Esophagus muscularis mucosa (tissue), 4 donors: ENCODE measurements at regions not wholly inside any gene's neighbourhood (a gene's known extent, or its start where the extent isn't known, plus 50 kb on each side); places are given as distances from the start of the nearest gene placed in this dataset.

Source experiments
- DNase-seq: peaks from one replicate; pipeline ENCODE4 v3.0.0-alpha.2; 2017; ENCODE audit errors: extremely low spot score
- H3K27ac ChIP-seq, 4 donors: fragments of 200-600 bp; sonication (generic); replicated peaks in 1 of 4; 1 replicate in 3 of 4; 2 replicates in 1 of 4; pipeline ENCODE4 v1.5.1; 2016 to 2019; ENCODE audit warnings: mild to moderate bottlenecking in 1 of 4
- H3K27me3 ChIP-seq, 4 donors: fragments of 200-600 bp; sonication (generic); one replicate each; pipeline versions ENCODE4 v1.5.1 to v1.6.0; 2016 to 2019
- H3K36me3 ChIP-seq, 4 donors: fragments of 200-600 bp; sonication (generic); one replicate each; pipeline ENCODE4 v1.5.1; 2016 to 2019
- H3K4me1 ChIP-seq, 4 donors: fragments of 200-600 bp; sonication (generic); one replicate each; pipeline ENCODE4 v1.5.1; 2016 to 2019
- H3K4me3 ChIP-seq, 4 donors: fragments of 200-600 bp; sonication (generic); 1 replicate in 2 of 4; 2 replicates in 2 of 4; pipeline ENCODE4 v1.5.1; 2016 to 2019; ENCODE audit warnings: mild to moderate bottlenecking in 4 of 4, moderate library complexity in 1 of 4
- H3K9me3 ChIP-seq, 4 donors: fragments of 200-600 bp; sonication (generic); 1 replicate in 3 of 4; 2 replicates in 1 of 4; pipeline ENCODE4 v1.5.1; 2016 to 2019
- EP300 ChIP-seq: sonication (generic); formaldehyde crosslinking; IDR thresholded peaks from one replicate; pipeline ENCODE4 v1.6.1; 2017; ENCODE audit warnings: antibody characterized with exemption
- POLR2A ChIP-seq: fragments of 450-650 bp; IDR thresholded peaks from one replicate; pipeline ENCODE4 v1.6.1; 2017; ENCODE audit warnings: antibody characterized with exemption, moderate library complexity, mild to moderate bottlenecking, low read depth
- POLR2AphosphoS5 ChIP-seq, 2 donors: sonication (generic); formaldehyde crosslinking; IDR thresholded peaks; one replicate each; pipeline ENCODE4 v1.6.1; 2017; ENCODE audit warnings: antibody characterized with exemption in 2 of 2
- WGBS: methylation state at CpG from one replicate; pipeline ENCODE4 v1.1.5; 2018; 5-methylcytosine and 5-hydroxymethylcytosine counted together
- intact Hi-C: fragments of 100-400 bp; cut with DNase I; formaldehyde crosslinking; loops from one replicate; pipeline ENCODE4 v1.15.1; 2023
- TF ChIP-seq, protein P1 (sequence below), 3 experiments: fragments of 200-600 bp in 2 of 3; fragments of 450-650 bp in 1 of 3; sonication (generic) in 2 of 3; IDR thresholded peaks; one replicate each; pipeline ENCODE4 v1.5.1; 2017 to 2019; ENCODE audit warnings: antibody characterized with exemption in 3 of 3, mild to moderate bottlenecking in 2 of 3, moderate library complexity in 1 of 3

DNA sequence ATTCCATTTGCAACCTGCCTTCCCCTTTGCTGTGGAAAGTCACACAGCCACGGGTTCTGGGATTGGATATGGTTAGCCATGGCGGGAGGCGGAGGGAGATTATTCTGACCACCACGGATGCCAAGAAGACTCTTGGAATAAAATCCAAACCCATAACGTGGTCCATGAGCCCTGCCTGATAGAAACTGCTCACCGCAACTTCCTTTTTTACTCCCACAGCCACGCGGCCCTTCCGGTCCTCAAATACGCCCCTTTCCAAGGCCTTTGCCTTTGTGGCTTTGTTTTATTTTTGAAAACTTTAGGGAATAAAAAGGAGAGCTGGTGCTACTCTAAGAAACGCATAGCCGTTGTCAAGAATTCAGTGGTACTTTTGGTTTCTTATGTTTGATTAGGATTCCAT is 602.5 kb upstream of the CDH4 start:
- no peak for DNase-seq
- Histone ChIP-seq H3K4me1 (peaks cover 0 to 16% (median 13%) of the 10 kb centered on the region in 4 donors), H3K4me3 (no peak overlapping the region), H3K9me3 (peaks cover 0 to 4% (median 0%) of the 10 kb centered on the region in 4 donors), H3K27ac (no peak overlapping the region), H3K36me3 (no peaks in the 10 kb centered on the region), H3K27me3 (peaks cover 0 to 3% (median 0%) of the 10 kb centered on the region in 4 donors)
- WGBS = 87% methylated on average over 12 of the region's 12 CpGs
- TF ChIP-seq POLR2A = no peak
- no peak for TF ChIP-seq EP300
- TF ChIP-seq, protein P1, sequence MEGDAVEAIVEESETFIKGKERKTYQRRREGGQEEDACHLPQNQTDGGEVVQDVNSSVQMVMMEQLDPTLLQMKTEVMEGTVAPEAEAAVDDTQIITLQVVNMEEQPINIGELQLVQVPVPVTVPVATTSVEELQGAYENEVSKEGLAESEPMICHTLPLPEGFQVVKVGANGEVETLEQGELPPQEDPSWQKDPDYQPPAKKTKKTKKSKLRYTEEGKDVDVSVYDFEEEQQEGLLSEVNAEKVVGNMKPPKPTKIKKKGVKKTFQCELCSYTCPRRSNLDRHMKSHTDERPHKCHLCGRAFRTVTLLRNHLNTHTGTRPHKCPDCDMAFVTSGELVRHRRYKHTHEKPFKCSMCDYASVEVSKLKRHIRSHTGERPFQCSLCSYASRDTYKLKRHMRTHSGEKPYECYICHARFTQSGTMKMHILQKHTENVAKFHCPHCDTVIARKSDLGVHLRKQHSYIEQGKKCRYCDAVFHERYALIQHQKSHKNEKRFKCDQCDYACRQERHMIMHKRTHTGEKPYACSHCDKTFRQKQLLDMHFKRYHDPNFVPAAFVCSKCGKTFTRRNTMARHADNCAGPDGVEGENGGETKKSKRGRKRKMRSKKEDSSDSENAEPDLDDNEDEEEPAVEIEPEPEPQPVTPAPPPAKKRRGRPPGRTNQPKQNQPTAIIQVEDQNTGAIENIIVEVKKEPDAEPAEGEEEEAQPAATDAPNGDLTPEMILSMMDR (IDR thresholded peaks at IDR 0.05) = no peak
- no peak for TF ChIP-seq POLR2AphosphoS5 (IDR thresholded peaks at IDR 0.05)
- intact Hi-C loops = no loop called here

DNA sequence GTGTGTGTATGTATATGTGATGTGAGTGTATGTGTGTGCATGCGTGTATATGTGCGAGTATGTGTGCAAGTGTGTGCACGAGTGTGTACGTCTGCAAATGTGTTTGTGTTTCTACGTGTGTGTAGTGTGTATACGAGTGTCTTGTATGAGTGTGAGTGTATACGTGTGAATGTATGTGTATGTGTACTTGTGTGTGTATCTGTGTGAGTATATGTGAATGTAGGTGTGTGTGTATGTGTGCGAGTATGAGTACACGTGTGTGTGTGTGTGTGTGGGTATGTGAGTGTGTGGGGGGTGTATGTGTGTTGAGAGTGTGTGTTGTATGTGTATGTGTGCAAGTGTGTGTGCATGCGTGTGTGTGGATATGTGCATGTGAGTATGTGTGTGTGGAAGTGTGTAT is 602.0 kb upstream of the CDH4 start:
- intact Hi-C loops = no loop called here
- Histone ChIP-seq H3K9me3 (peaks cover 0 to 4% (median 0%) of the 10 kb centered on the region in 4 donors), H3K4me3 (no peak overlapping the region), H3K27ac (no peak overlapping the region), H3K36me3 (no peaks in the 10 kb centered on the region), H3K27me3 (peaks cover 0 to 3% (median 0%) of the 10 kb centered on the region in 4 donors), H3K4me1 (peaks cover 0 to 16% (median 13%) of the 10 kb centered on the region in 4 donors)
- 90% methylated on average over 10 of the region's 10 CpGs for WGBS
- DNase-seq = no peak
- no peak for TF ChIP-seq POLR2A
- TF ChIP-seq, protein P1 (IDR thresholded peaks at IDR 0.05) = no peak

DNA sequence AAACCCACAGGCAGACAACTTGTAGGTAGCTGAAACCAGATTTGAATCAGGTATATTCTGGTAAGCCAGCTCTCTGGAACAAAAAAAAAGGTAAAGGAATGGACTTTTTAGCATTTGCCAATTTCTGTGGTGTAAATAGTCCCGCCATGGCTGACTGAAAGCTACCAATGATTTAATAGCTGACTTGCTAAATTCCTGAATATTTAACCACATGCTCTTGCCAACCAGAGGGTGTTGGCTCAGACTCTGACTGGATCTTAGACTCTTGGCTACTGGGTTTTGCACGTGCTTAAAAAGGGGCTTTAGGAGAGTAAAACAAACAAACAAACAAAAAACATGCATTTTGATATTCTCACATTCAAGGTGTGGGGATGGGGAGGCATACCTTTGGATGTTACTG is 600.0 kb upstream of the CDH4 start:
- TF ChIP-seq EP300 (no peak), POLR2A (no peak), POLR2AphosphoS5 (IDR thresholded peaks at IDR 0.05) (no peak)
- TF ChIP-seq, protein P1 (IDR thresholded peaks at IDR 0.05) = no peak
- 66% methylated on average over 2 of the region's 2 CpGs for WGBS
- Histone ChIP-seq H3K27me3 (no peaks in the 10 kb centered on the region), H3K9me3 (no peaks in the 10 kb centered on the region), H3K27ac (no peak overlapping the region), H3K4me3 (no peak overlapping the region), H3K4me1 (peaks cover 0 to 16% (median 13%) of the 10 kb centered on the region in 4 donors), H3K36me3 (no peaks in the 10 kb centered on the region)
- DNase-seq = no peak
- intact Hi-C loops = no loop called here

DNA sequence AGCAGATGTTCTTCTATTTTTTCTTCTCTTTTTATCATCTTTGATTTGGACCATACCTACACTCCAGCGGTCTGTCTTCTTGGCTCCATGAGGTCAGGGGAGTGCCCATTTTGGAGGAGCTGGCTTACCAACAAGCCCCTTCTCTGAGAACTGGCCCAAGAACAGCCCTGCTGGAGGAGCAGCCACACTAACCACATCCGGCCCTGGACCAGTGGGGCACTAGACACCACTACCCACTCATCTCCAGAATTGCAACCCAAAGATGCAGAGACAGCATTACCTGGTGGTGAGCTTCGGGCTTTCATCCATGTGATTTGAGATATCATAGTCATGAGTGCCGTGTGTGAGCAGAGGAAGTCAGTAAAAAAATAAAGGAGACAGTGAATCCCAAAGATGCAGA is 599.4 kb upstream of the CDH4 start:
- Histone ChIP-seq H3K4me1 (peaks cover 0 to 16% (median 13%) of the 10 kb centered on the region in 4 donors), H3K4me3 (no peak overlapping the region), H3K36me3 (no peaks in the 10 kb centered on the region), H3K27me3 (no peaks in the 10 kb centered on the region), H3K27ac (no peak overlapping the region), H3K9me3 (no peaks in the 10 kb centered on the region)
- 84% methylated on average over 4 of the region's 4 CpGs for WGBS
- TF ChIP-seq, protein P1 (IDR thresholded peaks at IDR 0.05) = no peak
- no peak for TF ChIP-seq POLR2A
- TF ChIP-seq POLR2AphosphoS5 (IDR thresholded peaks at IDR 0.05) = no peak
- no peak for TF ChIP-seq EP300
- intact Hi-C loops = no loop called here
- no peak for DNase-seq

DNA sequence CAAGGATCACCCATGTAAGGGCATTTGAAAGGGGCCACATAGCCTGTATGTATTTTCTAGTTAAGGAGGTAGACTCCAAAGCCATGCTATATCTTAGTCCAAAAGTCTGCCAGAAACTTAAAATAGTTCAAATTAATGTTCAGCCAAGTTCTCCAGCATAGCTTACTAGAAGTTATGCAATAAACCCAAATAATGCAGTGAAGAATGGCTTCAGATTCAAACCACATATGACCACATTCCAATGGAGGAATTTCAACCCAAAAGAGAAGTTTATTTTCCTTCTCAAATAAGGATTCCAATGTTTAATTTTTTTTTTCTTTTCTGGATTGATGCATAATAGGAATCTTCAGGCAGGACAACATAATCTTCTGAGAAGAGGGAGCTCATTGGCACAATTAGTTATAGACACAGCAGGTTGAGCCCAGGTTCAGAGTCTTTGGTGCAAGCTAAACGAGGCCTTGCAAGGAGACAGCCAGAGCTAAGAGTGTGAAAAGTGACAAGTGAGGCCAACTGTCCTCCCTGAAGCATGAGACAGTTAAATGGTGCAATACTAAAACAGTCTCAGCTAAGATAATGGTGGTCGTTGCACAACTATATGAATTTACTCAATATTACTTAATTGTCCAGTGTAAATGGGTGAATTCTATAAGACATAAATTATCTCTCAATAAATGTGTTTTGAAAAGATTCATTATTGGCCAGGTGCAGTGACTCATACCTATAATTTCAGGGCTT is 598.8 kb upstream of the CDH4 start:
- TF ChIP-seq POLR2AphosphoS5 (IDR thresholded peaks at IDR 0.05) (no peak), POLR2A (no peak), EP300 (no peak)
- TF ChIP-seq, protein P1 (IDR thresholded peaks at IDR 0.05) = no peak
- WGBS = 66% methylated on average over 2 of the region's 2 CpGs
- Histone ChIP-seq H3K27me3 (no peaks in the 10 kb centered on the region), H3K36me3 (no peaks in the 10 kb centered on the region), H3K4me1 (peaks cover 0 to 16% (median 13%) of the 10 kb centered on the region in 4 donors), H3K4me3 (no peak overlapping the region), H3K9me3 (no peaks in the 10 kb centered on the region), H3K27ac (no peak overlapping the region)
- no peak for DNase-seq
- intact Hi-C loops = no loop called here
